Astrocyte of the cerebellum (primary cell): ENCODE measurements at regions not wholly inside any gene's neighbourhood (a gene's known extent, or its start where the extent isn't known, plus 50 kb on each side); places are given as distances from the start of the nearest gene placed in this dataset.

ENCODE experiments used
- DNase-seq: peaks from one replicate; pipeline ENCODE4 v3.0.0-alpha.2; 2011; ENCODE audit warnings: low read depth
- H3K4me3 ChIP-seq: 2 replicates; pipeline ENCODE4 v1.5.1; 2011; ENCODE audit warnings: mild to moderate bottlenecking, low read depth, low read length, moderate library complexity
- in situ Hi-C: cut with HindIII; loops from 2 replicates; pipeline ENCODE4 v1.10.0; 2017; ENCODE audit warnings: low sequenced_read_pairs
- TF ChIP-seq, protein P1 (sequence below): IDR thresholded peaks from 2 replicates; pipeline ENCODE4 v1.5.1; 2012; ENCODE audit warnings: low read length, low read depth, moderate library complexity, mild to moderate bottlenecking; ENCODE audit errors: missing control alignments

DNA sequence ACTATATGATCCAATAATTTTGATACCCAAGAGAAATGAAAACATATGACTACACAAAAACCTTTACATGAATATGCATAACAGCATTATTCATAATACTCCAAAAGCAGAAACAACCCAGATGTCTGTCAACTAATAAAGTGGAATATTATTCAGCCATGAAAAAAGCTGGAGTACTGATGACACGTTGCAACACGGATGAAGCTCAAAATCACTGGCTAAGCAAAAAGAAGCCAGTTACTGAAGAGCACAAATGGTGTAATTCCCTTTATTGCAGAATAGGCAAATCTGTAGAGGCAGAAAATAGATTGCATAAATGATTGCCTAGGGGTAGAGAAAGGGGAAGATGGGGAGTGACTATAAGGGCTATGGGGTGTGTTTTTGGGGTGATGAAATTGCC lies 117.6 kb upstream of the FGF3 start:
- in situ Hi-C loops = no loop called here
- TF ChIP-seq, protein P1, sequence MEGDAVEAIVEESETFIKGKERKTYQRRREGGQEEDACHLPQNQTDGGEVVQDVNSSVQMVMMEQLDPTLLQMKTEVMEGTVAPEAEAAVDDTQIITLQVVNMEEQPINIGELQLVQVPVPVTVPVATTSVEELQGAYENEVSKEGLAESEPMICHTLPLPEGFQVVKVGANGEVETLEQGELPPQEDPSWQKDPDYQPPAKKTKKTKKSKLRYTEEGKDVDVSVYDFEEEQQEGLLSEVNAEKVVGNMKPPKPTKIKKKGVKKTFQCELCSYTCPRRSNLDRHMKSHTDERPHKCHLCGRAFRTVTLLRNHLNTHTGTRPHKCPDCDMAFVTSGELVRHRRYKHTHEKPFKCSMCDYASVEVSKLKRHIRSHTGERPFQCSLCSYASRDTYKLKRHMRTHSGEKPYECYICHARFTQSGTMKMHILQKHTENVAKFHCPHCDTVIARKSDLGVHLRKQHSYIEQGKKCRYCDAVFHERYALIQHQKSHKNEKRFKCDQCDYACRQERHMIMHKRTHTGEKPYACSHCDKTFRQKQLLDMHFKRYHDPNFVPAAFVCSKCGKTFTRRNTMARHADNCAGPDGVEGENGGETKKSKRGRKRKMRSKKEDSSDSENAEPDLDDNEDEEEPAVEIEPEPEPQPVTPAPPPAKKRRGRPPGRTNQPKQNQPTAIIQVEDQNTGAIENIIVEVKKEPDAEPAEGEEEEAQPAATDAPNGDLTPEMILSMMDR = no peak
- no peak for DNase-seq
- H3K4me3 ChIP-seq = no peak overlapping the region

DNA sequence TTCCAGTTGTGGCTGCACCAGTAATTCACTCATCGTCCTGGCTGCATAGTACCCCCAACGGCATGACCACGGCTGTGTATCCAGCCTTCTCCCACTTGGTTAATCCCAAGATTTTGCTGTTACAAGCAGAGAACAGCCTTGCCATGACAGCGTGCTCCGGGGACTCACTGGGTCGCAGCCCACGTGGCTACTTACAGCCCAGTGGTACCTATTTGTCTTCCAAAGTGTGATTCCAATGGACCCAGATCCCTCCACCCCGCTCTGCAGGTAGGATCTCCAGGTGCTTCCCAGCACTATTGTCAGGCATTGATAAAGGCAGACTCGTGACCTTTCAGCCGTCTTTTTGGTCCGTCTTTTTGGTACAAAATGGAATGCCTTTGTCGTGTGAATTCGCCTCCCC lies 119.0 kb upstream of the FGF3 start:
- DNase-seq = no peak
- TF ChIP-seq, protein P1 = no peak
- in situ Hi-C loops = no loop called here
- no peak overlapping the region for H3K4me3 ChIP-seq

DNA sequence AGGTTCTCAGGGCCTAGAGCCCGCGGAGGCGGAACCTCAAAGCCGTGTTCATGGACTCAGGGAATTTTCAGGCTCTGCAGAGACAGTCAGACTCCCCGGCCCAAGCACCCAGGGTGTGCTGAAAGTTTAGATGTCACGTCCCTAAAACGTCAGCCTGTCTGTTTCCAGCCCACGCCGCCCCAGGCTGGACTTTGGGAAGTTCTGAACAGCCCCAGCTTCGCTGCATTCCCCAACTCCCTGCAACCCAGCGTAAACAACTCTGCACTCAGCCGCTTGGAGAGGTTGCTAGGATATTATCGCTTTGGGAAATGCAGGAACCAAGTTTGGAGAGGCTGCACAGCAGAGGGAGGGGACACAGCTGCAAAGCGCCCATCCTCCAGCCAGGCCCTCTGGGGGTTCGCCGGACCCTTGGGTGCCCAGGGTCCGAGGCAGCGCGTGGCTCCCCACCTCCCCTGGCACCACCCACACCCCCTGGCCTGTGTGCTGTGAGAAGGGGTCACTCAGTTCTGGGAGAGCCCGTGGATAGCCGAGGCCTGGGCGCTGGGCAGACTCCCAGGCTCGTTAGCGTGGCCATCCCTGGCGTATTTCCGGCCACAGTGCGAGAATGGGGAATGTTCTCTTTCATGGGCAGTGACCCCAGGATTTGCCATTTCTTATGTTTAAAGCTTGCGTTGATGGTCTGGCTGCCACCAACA lies 120.5 kb upstream of the FGF3 start:
- TF ChIP-seq, protein P1 = no peak
- DNase-seq = no peak
- in situ Hi-C loops = no loop called here
- no peak overlapping the region for H3K4me3 ChIP-seq

DNA sequence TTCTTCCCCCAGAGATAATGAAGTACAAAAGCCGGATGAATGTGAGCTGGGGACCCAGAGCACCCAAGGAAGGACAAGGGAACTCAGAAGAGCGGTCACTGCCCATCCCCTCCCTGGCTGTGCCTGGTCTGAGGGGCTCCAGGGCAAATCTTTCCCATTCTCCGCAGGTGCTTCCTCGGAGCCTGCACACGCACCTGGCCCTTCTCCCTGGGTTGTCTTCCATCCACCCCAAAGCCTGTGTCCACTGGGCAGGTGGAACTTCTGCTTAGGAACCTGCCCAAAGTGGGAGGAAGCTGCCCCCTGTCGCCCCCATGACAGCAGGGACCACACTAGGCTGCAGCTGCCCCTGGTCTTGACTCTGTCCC lies 121.0 kb upstream of the FGF3 start:
- TF ChIP-seq, protein P1 = no peak
- in situ Hi-C loops = no loop called here

DNA sequence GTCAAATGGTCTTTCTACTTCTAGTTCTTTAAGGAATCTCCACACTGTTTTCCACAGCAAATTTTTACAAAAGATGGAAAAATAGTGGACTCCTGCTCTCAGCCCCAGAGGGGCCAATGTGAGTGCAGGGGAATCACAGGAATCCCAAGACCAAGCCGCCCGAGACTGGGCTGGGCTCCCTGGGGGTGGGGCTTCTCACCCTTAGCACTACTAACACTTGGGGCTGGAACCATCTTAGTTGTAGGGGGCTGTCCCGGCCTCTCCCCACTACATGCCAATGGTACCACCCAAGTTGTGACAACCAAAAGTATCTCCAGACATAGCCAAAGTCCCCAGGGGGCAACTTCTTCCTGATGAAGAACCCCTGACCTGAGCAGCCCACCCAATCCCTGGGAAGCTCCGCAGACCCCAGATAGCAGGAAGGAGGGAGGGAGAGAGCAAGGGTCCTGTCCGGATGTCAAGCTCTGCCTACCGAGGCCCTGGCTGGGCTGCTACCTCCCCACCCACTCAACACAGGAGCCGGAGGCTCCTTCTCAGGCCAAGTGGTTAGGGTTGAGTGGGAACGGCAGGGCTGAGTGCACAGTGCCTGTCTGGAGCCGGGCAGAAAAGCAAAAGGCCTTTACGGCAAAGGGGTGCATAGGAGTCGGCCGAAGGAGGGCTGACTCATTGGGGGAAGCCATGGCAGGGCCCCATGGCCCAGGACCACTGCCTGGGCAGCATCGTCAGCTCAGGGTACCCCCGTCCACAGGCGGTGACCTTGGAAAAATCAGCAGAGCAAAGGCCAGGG lies 122.5 kb upstream of the FGF3 start:
- in situ Hi-C loops = no loop called here
- TF ChIP-seq, protein P1 = no peak
- no peak for DNase-seq
- H3K4me3 ChIP-seq = no peak overlapping the region

More for the DNA sequence above, 121.0 kb upstream of the FGF3 start:
- DNase-seq = no peak
- H3K4me3 ChIP-seq = no peak overlapping the region

DNA sequence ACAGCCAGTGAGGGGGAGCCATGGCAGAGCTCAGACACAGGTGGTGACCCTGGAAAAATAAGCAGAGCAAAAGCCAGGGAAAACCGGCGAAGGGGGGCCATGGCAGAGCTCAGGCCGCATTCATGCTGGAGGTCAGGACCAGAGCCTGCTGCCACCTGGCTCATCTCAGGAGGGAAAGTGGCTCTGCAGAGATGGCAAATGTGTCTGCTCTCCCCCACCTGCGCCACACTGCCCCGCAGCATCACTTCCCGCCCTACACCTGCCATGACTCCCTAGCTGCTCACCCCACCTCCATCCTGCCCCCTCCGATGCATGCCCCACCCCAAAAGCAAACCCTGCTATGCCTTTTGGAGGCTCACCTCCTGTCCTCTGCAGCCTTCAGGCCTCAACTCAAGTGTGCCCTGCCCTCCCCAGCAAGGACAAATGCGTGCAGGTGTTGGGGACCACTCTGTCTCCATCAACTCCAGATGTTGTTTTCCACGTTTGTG lies 123.2 kb upstream of the FGF3 start:
- in situ Hi-C loops = no loop called here
- no peak for DNase-seq
- TF ChIP-seq, protein P1 = no peak
- H3K4me3 ChIP-seq = no peak overlapping the region
